Neural cell (in vitro differentiated cells): ENCODE measurements at regions not wholly inside any gene's neighbourhood (a gene's known extent, or its start where the extent isn't known, plus 50 kb on each side); places are given as distances from the start of the nearest gene placed in this dataset.

Source experiments
- H2AFZ ChIP-seq: fragments of 200-600, 300-800 bp; sonication (generic), shearing (Covaris generic); 2 replicates; pipeline ENCODE4 v1.6.0; 2014; ENCODE audit warnings: low read depth, mild to moderate bottlenecking, antibody characterized with exemption, low read length, moderate library complexity
- H3F3A ChIP-seq: fragments of 200-600 bp; shearing (Covaris generic); 2 replicates; pipeline ENCODE4 v1.6.1; 2016; ENCODE audit warnings: mild to moderate bottlenecking, moderate library complexity, mixed read lengths, antibody characterized with exemption, low read length; ENCODE audit not compliant: insufficient read depth, poor library complexity, severe bottlenecking
- H3K27ac ChIP-seq: fragments of 200-600, 300-800 bp; sonication (generic), shearing (Covaris generic); 2 replicates; pipeline ENCODE4 v1.5.1; 2014; ENCODE audit warnings: mild to moderate bottlenecking, low read length, moderate library complexity
- H3K27me3 ChIP-seq: fragments of 300-800, 200-600 bp; sonication (generic), shearing (Covaris generic); 2 replicates; pipeline ENCODE4 v1.6.0; 2014; ENCODE audit warnings: mild to moderate bottlenecking, low read depth, low read length, moderate library complexity; ENCODE audit not compliant: insufficient read depth
- H3K36me3 ChIP-seq: fragments of 300-800, 200-600 bp; sonication (generic), shearing (Covaris generic); 2 replicates; pipeline ENCODE4 v1.5.1; 2014; ENCODE audit warnings: mild to moderate bottlenecking, antibody characterized with exemption, low read length, moderate library complexity; ENCODE audit not compliant: insufficient read depth
- H3K4me2 ChIP-seq: fragments of 300-800, 200-600 bp; sonication (generic), shearing (Covaris generic); 2 replicates; pipeline ENCODE4 v1.6.0; 2014; ENCODE audit warnings: mild to moderate bottlenecking, low read length
- H3K4me3 ChIP-seq: fragments of 300-800, 200-600 bp; sonication (generic), shearing (Covaris generic); 2 replicates; pipeline ENCODE4 v1.5.1; 2014; ENCODE audit warnings: mild to moderate bottlenecking, low read length, moderate library complexity
- H3K79me2 ChIP-seq: fragments of 200-600 bp; shearing (Covaris generic); replicated peaks from 2 replicates; pipeline ENCODE4 v1.6.0; 2014; ENCODE audit warnings: mild to moderate bottlenecking, low read length, moderate library complexity; ENCODE audit not compliant: insufficient read depth
- H3K9ac ChIP-seq: fragments of 300-800, 200-600 bp; sonication (generic), shearing (Covaris generic); 2 replicates; pipeline ENCODE4 v1.6.1; 2016; ENCODE audit warnings: mild to moderate bottlenecking, low read length, mixed read lengths
- H3K9me2 ChIP-seq: fragments of 200-600 bp; shearing (Covaris generic); 2 replicates; pipeline ENCODE4 v1.6.1; 2016; ENCODE audit warnings: mild to moderate bottlenecking, low read length, mixed read lengths; ENCODE audit not compliant: insufficient read depth
- H3K9me3 ChIP-seq: fragments of 200-600, 300-800 bp; sonication (generic), shearing (Covaris generic); 2 replicates; pipeline ENCODE4 v1.6.1; 2016; ENCODE audit warnings: mild to moderate bottlenecking, mixed run types, low read length, moderate library complexity, mixed read lengths
- H4K20me1 ChIP-seq: fragments of 200-600 bp; shearing (Covaris generic); 2 replicates; pipeline ENCODE4 v1.6.1; 2016; ENCODE audit warnings: mild to moderate bottlenecking, mixed run types; ENCODE audit not compliant: insufficient read depth
- EP300 ChIP-seq: fragments of 450-650 bp; conservative IDR thresholded peaks from 2 replicates; pipeline ENCODE4 v1.6.1; 2014; ENCODE audit warnings: antibody characterized with exemption, mild to moderate bottlenecking, moderate library complexity; ENCODE audit not compliant: poor library complexity, severe bottlenecking
- EZH2 ChIP-seq: fragments of 200-600, 300-800 bp; shearing (Covaris generic), sonication (generic); IDR thresholded peaks from 2 replicates; pipeline ENCODE4 v1.6.1; 2014; ENCODE audit warnings: antibody characterized with exemption, low read length, borderline replicate concordance, mild to moderate bottlenecking; ENCODE audit not compliant: insufficient read depth, poor library complexity, severe bottlenecking
- MXI1 ChIP-seq: fragments of 450-650 bp; conservative IDR thresholded peaks from 2 replicates; pipeline ENCODE4 v1.6.1; 2014; ENCODE audit warnings: antibody characterized with exemption, mild to moderate bottlenecking; ENCODE audit not compliant: poor library complexity, severe bottlenecking
- POLR2AphosphoS5 ChIP-seq: IDR thresholded peaks from 2 replicates; pipeline ENCODE4 v1.6.1; 2012
- RAD21 ChIP-seq: fragments of 450-650 bp; conservative IDR thresholded peaks from 2 replicates; pipeline ENCODE4 v1.6.1; 2014; ENCODE audit warnings: antibody characterized with exemption, mild to moderate bottlenecking, moderate library complexity
- SMC3 ChIP-seq: fragments of 450-650 bp; conservative IDR thresholded peaks from 2 replicates; pipeline ENCODE4 v1.6.1; 2014; ENCODE audit warnings: antibody characterized with exemption, mild to moderate bottlenecking, moderate library complexity; ENCODE audit not compliant: poor library complexity
- TAF1 ChIP-seq: IDR thresholded peaks from 2 replicates; pipeline ENCODE4 v1.6.1; 2012; ENCODE audit warnings: low read depth
- TF ChIP-seq, protein P1 (sequence below): IDR thresholded peaks from 2 replicates; pipeline ENCODE4 v1.6.1; 2012; ENCODE audit warnings: borderline replicate concordance
- TF ChIP-seq, protein P2 (sequence below): fragments of 450-650 bp; IDR thresholded peaks from 2 replicates; pipeline ENCODE4 v1.5.1; 2014; ENCODE audit warnings: antibody characterized with exemption, mild to moderate bottlenecking, moderate library complexity; ENCODE audit not compliant: poor library complexity, severe bottlenecking

DNA sequence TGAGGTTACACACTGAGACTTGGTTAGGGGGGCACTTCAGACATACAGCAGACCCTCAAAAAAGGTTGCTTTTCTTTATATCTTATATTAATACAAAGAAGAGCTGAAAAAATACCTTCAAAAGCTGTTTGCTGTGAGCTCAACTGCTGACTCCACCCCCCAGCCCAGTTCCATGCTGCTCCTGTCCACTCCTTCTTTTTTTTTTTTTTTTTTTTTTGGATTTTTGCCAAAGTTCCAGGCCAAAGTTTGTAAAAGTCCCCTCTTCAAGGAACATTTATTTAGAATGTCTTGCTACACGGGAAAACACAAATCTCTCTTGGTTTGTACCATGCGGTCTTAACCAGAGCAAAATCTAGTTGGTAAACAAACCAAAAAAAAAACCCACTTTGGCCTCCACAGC is 85.3 kb upstream of the AKAP12 start:
- no peak overlapping the region for H3K9ac ChIP-seq
- H3K36me3 ChIP-seq = no peaks in the 10 kb centered on the region
- H3K4me3 ChIP-seq = no peak overlapping the region
- no peak overlapping the region for H3K27ac ChIP-seq
- no peaks in the 10 kb centered on the region for H4K20me1 ChIP-seq
- TF ChIP-seq MXI1 (no peak), EZH2 (no peak), TAF1 (no peak), POLR2AphosphoS5 (no peak), EP300 (no peak)
- H3K79me2 ChIP-seq = no peaks in the 10 kb centered on the region
- no peaks in the 10 kb centered on the region for H3K9me2 ChIP-seq
- H2AFZ ChIP-seq = no peak overlapping the region
- H3K27me3 ChIP-seq = no peaks in the 10 kb centered on the region
- no peaks in the 10 kb centered on the region for H3F3A ChIP-seq
- H3K9me3 ChIP-seq = no peaks in the 10 kb centered on the region
- H3K4me2 ChIP-seq = no peak overlapping the region

DNA sequence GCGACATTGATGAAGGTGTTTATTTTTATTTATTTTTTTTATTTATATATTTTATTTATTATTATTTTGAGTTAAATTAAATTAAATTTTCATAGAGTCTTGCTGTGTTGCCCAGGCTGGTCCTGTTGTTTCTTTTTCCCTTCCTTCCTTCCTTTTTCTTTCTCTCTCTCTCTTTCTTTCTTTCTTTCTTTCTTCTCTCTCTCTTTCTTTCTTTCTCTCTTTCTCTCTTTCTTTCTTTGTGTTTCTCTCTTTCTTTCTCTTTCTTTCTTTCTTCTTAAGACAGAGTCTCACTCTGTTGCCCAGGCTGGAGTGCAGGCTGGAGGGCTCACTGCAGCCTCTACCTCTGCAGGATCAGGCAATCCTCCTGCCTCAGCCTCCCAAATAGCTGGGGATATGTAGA is 84.7 kb upstream of the AKAP12 start:
- no peaks in the 10 kb centered on the region for H3K27me3 ChIP-seq
- H3K79me2 ChIP-seq = no peaks in the 10 kb centered on the region
- no peak for TF ChIP-seq TAF1
- no peak for TF ChIP-seq POLR2AphosphoS5
- TF ChIP-seq EP300 = no peak
- TF ChIP-seq RAD21 = no peak
- H3K36me3 ChIP-seq = no peaks in the 10 kb centered on the region
- no peaks in the 10 kb centered on the region for H4K20me1 ChIP-seq
- no peak overlapping the region for H3K4me2 ChIP-seq
- H3K9me3 ChIP-seq = no peaks in the 10 kb centered on the region
- no peaks in the 10 kb centered on the region for H3K9me2 ChIP-seq
- no peaks in the 10 kb centered on the region for H3F3A ChIP-seq
- no peak overlapping the region for H3K4me3 ChIP-seq
- no peak overlapping the region for H3K27ac ChIP-seq
- H2AFZ ChIP-seq = no peak overlapping the region
- no peak overlapping the region for H3K9ac ChIP-seq

DNA sequence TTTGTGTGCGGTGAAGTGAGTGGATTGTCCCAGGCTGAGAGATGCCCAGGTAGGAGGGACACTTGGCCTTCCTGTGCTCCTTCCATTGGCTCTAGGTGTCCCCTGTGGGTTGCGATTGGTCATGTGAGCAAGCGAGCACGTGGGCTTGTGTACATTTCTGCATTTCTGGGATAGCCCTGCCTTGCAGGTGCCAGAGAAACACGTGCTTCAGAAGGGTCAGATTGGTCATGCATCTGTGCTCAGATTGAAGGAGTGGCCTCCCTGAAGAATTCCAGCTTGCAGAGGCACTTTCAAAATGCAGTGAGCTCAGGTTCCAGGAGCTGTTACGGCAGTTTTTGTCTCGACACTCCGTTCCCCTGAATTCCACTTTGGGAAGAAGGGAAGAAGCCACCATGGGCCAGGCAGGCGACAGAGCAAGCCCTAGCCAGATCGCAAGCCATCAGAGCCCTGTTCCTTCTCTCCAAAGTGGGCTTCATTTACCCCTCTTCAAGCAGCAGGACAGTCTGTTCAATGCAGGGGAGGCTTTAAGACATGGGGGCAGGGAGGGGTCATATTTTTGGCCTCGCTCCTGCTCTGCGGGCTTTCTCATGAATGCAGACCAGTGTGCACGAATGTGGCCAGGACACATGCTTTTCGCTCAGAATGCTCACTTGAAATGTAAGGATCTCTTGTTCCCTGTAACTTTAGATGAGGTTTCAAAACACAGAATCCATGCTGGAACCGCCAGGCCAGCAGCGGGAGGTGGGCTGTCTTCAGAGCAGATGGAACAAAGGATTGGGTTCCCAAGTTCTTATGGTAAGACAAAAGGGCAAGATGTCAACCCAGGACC is 78.6 kb upstream of the AKAP12 start:
- H2AFZ ChIP-seq = no peak overlapping the region
- H4K20me1 ChIP-seq = no peaks in the 10 kb centered on the region
- H3K36me3 ChIP-seq = no peaks in the 10 kb centered on the region
- no peak overlapping the region for H3K9ac ChIP-seq
- H3K4me2 ChIP-seq = no peak overlapping the region
- H3K27ac ChIP-seq = no peak overlapping the region
- no peaks in the 10 kb centered on the region for H3K27me3 ChIP-seq
- TF ChIP-seq, protein P1, sequence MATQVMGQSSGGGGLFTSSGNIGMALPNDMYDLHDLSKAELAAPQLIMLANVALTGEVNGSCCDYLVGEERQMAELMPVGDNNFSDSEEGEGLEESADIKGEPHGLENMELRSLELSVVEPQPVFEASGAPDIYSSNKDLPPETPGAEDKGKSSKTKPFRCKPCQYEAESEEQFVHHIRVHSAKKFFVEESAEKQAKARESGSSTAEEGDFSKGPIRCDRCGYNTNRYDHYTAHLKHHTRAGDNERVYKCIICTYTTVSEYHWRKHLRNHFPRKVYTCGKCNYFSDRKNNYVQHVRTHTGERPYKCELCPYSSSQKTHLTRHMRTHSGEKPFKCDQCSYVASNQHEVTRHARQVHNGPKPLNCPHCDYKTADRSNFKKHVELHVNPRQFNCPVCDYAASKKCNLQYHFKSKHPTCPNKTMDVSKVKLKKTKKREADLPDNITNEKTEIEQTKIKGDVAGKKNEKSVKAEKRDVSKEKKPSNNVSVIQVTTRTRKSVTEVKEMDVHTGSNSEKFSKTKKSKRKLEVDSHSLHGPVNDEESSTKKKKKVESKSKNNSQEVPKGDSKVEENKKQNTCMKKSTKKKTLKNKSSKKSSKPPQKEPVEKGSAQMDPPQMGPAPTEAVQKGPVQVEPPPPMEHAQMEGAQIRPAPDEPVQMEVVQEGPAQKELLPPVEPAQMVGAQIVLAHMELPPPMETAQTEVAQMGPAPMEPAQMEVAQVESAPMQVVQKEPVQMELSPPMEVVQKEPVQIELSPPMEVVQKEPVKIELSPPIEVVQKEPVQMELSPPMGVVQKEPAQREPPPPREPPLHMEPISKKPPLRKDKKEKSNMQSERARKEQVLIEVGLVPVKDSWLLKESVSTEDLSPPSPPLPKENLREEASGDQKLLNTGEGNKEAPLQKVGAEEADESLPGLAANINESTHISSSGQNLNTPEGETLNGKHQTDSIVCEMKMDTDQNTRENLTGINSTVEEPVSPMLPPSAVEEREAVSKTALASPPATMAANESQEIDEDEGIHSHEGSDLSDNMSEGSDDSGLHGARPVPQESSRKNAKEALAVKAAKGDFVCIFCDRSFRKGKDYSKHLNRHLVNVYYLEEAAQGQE = no peak
- no peak for TF ChIP-seq RAD21
- no peak for TF ChIP-seq EP300
- TF ChIP-seq MXI1 = no peak
- TF ChIP-seq POLR2AphosphoS5 = no peak
- TF ChIP-seq, protein P2, sequence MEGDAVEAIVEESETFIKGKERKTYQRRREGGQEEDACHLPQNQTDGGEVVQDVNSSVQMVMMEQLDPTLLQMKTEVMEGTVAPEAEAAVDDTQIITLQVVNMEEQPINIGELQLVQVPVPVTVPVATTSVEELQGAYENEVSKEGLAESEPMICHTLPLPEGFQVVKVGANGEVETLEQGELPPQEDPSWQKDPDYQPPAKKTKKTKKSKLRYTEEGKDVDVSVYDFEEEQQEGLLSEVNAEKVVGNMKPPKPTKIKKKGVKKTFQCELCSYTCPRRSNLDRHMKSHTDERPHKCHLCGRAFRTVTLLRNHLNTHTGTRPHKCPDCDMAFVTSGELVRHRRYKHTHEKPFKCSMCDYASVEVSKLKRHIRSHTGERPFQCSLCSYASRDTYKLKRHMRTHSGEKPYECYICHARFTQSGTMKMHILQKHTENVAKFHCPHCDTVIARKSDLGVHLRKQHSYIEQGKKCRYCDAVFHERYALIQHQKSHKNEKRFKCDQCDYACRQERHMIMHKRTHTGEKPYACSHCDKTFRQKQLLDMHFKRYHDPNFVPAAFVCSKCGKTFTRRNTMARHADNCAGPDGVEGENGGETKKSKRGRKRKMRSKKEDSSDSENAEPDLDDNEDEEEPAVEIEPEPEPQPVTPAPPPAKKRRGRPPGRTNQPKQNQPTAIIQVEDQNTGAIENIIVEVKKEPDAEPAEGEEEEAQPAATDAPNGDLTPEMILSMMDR = no peak
- TF ChIP-seq SMC3 = no peak
- no peak for TF ChIP-seq EZH2
- TF ChIP-seq TAF1 = no peak
- no peaks in the 10 kb centered on the region for H3K9me3 ChIP-seq
- no peaks in the 10 kb centered on the region for H3F3A ChIP-seq
- no peak overlapping the region for H3K4me3 ChIP-seq
- H3K79me2 ChIP-seq = no peaks in the 10 kb centered on the region
- H3K9me2 ChIP-seq = no peaks in the 10 kb centered on the region
